HPDE6-E6E7 (cell line): ENCODE measurements at regions not wholly inside any gene's neighbourhood (a gene's known extent, or its start where the extent isn't known, plus 50 kb on each side); places are given as distances from the start of the nearest gene placed in this dataset.

Source experiments
- DNase-seq: peaks from one replicate; pipeline ENCODE4 v3.0.0; 2011; ENCODE audit warnings: missing footprints; ENCODE audit errors: extremely low spot score

GRCh38 chr11:116117331-116118137 lies 613.3 kb upstream of the CADM1 start:
- no peak for DNase-seq

- DNase-seq, result no peak
Observed at GRCh38 chr11:116115801-116116200, 611.6 kb upstream of the CADM1 start.

- DNase-seq, result no peak
Observed at GRCh38 chr11:116114198-116114651, 610.0 kb upstream of the CADM1 start.

- DNase-seq, result no peak
Observed at GRCh38 chr11:116112087-116112935, 608.1 kb upstream of the CADM1 start.

- DNase-seq, result no peak
Observed at GRCh38 chr11:116111546-116111945, 607.3 kb upstream of the CADM1 start.

- no peak for DNase-seq
Observed at GRCh38 chr11:116110802-116111201, 606.6 kb upstream of the CADM1 start.

- no peak for DNase-seq
Observed at GRCh38 chr11:116110356-116110755, 606.1 kb upstream of the CADM1 start.

- DNase-seq, result no peak
Observed at GRCh38 chr11:116109228-116109627, 605.0 kb upstream of the CADM1 start.

GRCh38 chr11:116108161-116108560 lies 603.9 kb upstream of the CADM1 start:
- no peak for DNase-seq

- no peak for DNase-seq
Observed at GRCh38 chr11:116107229-116107628, 603.0 kb upstream of the CADM1 start.

- DNase-seq, result no peak
Observed at GRCh38 chr11:116104498-116105174, 600.4 kb upstream of the CADM1 start.

- DNase-seq, result no peak
Observed at GRCh38 chr11:116101902-116102301, 597.7 kb upstream of the CADM1 start.

GRCh38 chr11:116100016-116100415 lies 595.8 kb upstream of the CADM1 start:
- DNase-seq, result no peak

GRCh38 chr11:116099541-116099940 lies 595.3 kb upstream of the CADM1 start:
- no peak for DNase-seq

GRCh38 chr11:116096272-116096995 lies 592.2 kb upstream of the CADM1 start:
- no peak for DNase-seq

- DNase-seq, result no peak
Observed at GRCh38 chr11:116093481-116094270, 589.5 kb upstream of the CADM1 start.

- DNase-seq, result no peak
Observed at GRCh38 chr11:116093065-116093464, 588.9 kb upstream of the CADM1 start.

- DNase-seq, result no peak
Observed at GRCh38 chr11:116086426-116086825, 582.2 kb upstream of the CADM1 start.

GRCh38 chr11:116085031-116085635 lies 580.9 kb upstream of the CADM1 start:
- DNase-seq, result no peak

GRCh38 chr11:116084511-116084910 lies 580.3 kb upstream of the CADM1 start:
- no peak for DNase-seq
